ENCODE measurements at regions not wholly inside any gene's neighbourhood (a gene's known extent, or its start where the extent isn't known, plus 50 kb on each side); places are given as distances from the start of the nearest gene placed in this dataset.

GRCh38 chrX:7283741-7284140, 135.8 kb upstream of the PUDP start:
- TF ChIP-seq CTCF (IDR thresholded peaks at IDR 0.05; ENCODE audit: low read depth, low read length, poor library complexity, severe bottlenecking): no peak
- TF ChIP-seq EZH2phosphoT487 (IDR thresholded peaks at IDR 0.05; ENCODE audit: borderline replicate concordance, low read length): no peak
- Histone ChIP-seq H3K27ac (ENCODE audit: low read depth, low read length) (no peak overlapping the region), H3F3A (ENCODE audit: control insufficient read depth, insufficient read depth) (no peaks in the 10 kb centered on the region), H4K20me1 (ENCODE audit: control insufficient read depth, insufficient read depth, low read depth, low read length) (no peaks in the 10 kb centered on the region), H3K27me3 (ENCODE audit: control insufficient read depth, low read length) (no peaks in the 10 kb centered on the region), H3K9me3 (ENCODE audit: control insufficient read depth, insufficient read depth, low read length) (no peaks in the 10 kb centered on the region), H3K4me3 (ENCODE audit: low read length) (no peak overlapping the region), H3K9me2 (replicated peaks; ENCODE audit: control insufficient read depth, low read length) (no peaks in the 10 kb centered on the region), H3K79me2 (ENCODE audit: control insufficient read depth, low read length) (no peaks in the 10 kb centered on the region), H3K36me3 (ENCODE audit: control insufficient read depth, low read length) (no peaks in the 10 kb centered on the region), H3K4me2 (ENCODE audit: low read length) (no peak overlapping the region), H3K4me1 (ENCODE audit: control insufficient read depth, low read length) (peaks cover 6% of the 10 kb centered on the region)

GRCh38 chrX:7280520-7280919, 132.6 kb upstream of the PUDP start:
- Histone ChIP-seq H3K4me2 (ENCODE audit: low read length) (no peak overlapping the region), H3K9me3 (ENCODE audit: control insufficient read depth, insufficient read depth, low read length) (no peaks in the 10 kb centered on the region), H3K27me3 (ENCODE audit: control insufficient read depth, low read length) (no peaks in the 10 kb centered on the region), H3K27ac (ENCODE audit: low read depth, low read length) (no peak overlapping the region), H3K36me3 (ENCODE audit: control insufficient read depth, low read length) (no peaks in the 10 kb centered on the region), H3K4me1 (ENCODE audit: control insufficient read depth, low read length) (peaks cover 6% of the 10 kb centered on the region), H3K4me3 (ENCODE audit: low read length) (no peak overlapping the region), H3K79me2 (ENCODE audit: control insufficient read depth, low read length) (no peaks in the 10 kb centered on the region), H3F3A (ENCODE audit: control insufficient read depth, insufficient read depth) (no peaks in the 10 kb centered on the region), H4K20me1 (ENCODE audit: control insufficient read depth, insufficient read depth, low read depth, low read length) (no peaks in the 10 kb centered on the region), H3K9me2 (replicated peaks; ENCODE audit: control insufficient read depth, low read length) (no peaks in the 10 kb centered on the region)
- no peak for TF ChIP-seq EZH2phosphoT487 (IDR thresholded peaks at IDR 0.05; ENCODE audit: borderline replicate concordance, low read length)
- no peak for TF ChIP-seq CTCF (IDR thresholded peaks at IDR 0.05; ENCODE audit: low read depth, low read length, poor library complexity, severe bottlenecking)

DNA sequence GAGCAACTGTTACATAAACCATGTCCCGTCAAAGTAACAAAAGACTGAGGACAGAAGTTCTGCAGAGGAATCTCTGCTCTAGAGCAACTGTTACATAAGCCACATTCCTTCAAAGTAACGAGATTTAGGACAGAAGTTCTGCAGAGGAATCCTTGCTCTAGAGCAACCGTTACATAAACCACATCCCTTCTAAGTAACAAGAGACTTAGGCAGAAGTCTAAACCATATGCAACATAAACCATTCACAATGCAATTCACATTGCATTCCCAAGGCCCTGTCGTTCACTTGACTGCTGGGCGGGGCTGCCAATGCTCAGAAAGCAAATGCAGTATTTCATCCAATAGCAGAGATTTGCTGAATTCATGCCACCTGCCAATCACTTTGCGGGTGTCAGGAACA, 124.4 kb upstream of the PUDP start:
- Histone ChIP-seq H3K27ac (ENCODE audit: low read depth, low read length) (no peak overlapping the region), H3K4me3 (ENCODE audit: low read length) (no peak overlapping the region), H3K9me2 (replicated peaks; ENCODE audit: control insufficient read depth, low read length) (no peaks in the 10 kb centered on the region), H3K9me3 (ENCODE audit: control insufficient read depth, insufficient read depth, low read length) (no peaks in the 10 kb centered on the region), H3K4me2 (ENCODE audit: low read length) (no peak overlapping the region), H3K36me3 (ENCODE audit: control insufficient read depth, low read length) (no peaks in the 10 kb centered on the region), H3K27me3 (ENCODE audit: control insufficient read depth, low read length) (no peaks in the 10 kb centered on the region), H3F3A (ENCODE audit: control insufficient read depth, insufficient read depth) (no peaks in the 10 kb centered on the region), H3K4me1 (ENCODE audit: control insufficient read depth, low read length) (peaks cover 20% of the 10 kb centered on the region), H4K20me1 (ENCODE audit: control insufficient read depth, insufficient read depth, low read depth, low read length) (no peaks in the 10 kb centered on the region), H3K79me2 (ENCODE audit: control insufficient read depth, low read length) (no peaks in the 10 kb centered on the region)
- no peak for TF ChIP-seq CTCF (IDR thresholded peaks at IDR 0.05; ENCODE audit: low read depth, low read length, poor library complexity, severe bottlenecking)
- no peak for TF ChIP-seq EZH2phosphoT487 (IDR thresholded peaks at IDR 0.05; ENCODE audit: borderline replicate concordance, low read length)

- no peaks in the 10 kb centered on the region for H3F3A ChIP-seq (ENCODE audit: control insufficient read depth, insufficient read depth)
- H3K79me2 ChIP-seq (ENCODE audit: control insufficient read depth, low read length): no peaks in the 10 kb centered on the region
- TF ChIP-seq CTCF (IDR thresholded peaks at IDR 0.05; ENCODE audit: low read depth, low read length, poor library complexity, severe bottlenecking): no peak
- TF ChIP-seq EZH2phosphoT487 (IDR thresholded peaks at IDR 0.05; ENCODE audit: borderline replicate concordance, low read length): no peak
- H3K4me3 ChIP-seq (ENCODE audit: low read length): no peak overlapping the region
- no peaks in the 10 kb centered on the region for H3K9me3 ChIP-seq (ENCODE audit: control insufficient read depth, insufficient read depth, low read length)
- no peak overlapping the region for H3K4me2 ChIP-seq (ENCODE audit: low read length)
- H3K27me3 ChIP-seq (ENCODE audit: control insufficient read depth, low read length): no peaks in the 10 kb centered on the region
- no peak overlapping the region for H3K27ac ChIP-seq (ENCODE audit: low read depth, low read length)
- H4K20me1 ChIP-seq (ENCODE audit: control insufficient read depth, insufficient read depth, low read depth, low read length): no peaks in the 10 kb centered on the region
- H3K4me1 ChIP-seq (ENCODE audit: control insufficient read depth, low read length): peaks cover 20% of the 10 kb centered on the region
- no peaks in the 10 kb centered on the region for H3K36me3 ChIP-seq (ENCODE audit: control insufficient read depth, low read length)
- H3K9me2 ChIP-seq (replicated peaks; ENCODE audit: control insufficient read depth, low read length): no peaks in the 10 kb centered on the region
Measured at GRCh38 chrX:7270933-7271332, 123.0 kb upstream of the PUDP start.

Data from DOHH2 (cell line).